ENCODE measurements at regions not wholly inside any gene's neighbourhood (a gene's known extent, or its start where the extent isn't known, plus 50 kb on each side); places are given as distances from the start of the nearest gene placed in this dataset.

DNA sequence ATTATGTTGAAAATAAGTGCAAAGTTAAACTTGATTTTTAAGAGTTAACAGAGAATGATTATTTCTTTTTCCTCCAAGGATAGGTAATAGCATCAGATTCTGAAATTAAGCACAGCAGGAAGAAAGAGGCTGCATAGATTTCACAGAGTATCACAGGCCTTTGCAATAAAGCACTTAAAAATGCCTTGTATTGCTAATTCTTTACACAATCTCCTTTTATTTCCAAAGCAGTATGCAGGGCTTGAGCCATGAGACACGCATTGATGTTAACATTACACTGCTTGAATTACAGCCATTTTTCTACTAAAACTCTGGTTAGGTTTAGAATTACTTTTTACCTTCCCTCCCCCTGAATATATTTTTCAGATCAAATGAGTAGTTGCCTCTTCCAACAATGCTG, 398.3 kb downstream of the BCAT1 start:
- TF ChIP-seq, protein P1, sequence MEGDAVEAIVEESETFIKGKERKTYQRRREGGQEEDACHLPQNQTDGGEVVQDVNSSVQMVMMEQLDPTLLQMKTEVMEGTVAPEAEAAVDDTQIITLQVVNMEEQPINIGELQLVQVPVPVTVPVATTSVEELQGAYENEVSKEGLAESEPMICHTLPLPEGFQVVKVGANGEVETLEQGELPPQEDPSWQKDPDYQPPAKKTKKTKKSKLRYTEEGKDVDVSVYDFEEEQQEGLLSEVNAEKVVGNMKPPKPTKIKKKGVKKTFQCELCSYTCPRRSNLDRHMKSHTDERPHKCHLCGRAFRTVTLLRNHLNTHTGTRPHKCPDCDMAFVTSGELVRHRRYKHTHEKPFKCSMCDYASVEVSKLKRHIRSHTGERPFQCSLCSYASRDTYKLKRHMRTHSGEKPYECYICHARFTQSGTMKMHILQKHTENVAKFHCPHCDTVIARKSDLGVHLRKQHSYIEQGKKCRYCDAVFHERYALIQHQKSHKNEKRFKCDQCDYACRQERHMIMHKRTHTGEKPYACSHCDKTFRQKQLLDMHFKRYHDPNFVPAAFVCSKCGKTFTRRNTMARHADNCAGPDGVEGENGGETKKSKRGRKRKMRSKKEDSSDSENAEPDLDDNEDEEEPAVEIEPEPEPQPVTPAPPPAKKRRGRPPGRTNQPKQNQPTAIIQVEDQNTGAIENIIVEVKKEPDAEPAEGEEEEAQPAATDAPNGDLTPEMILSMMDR (conservative IDR thresholded peaks at IDR 0.05; ENCODE audit: low read depth, low read length) = no peak
- no peak overlapping the region for H3K4me3 ChIP-seq (ENCODE audit: low read depth, low read length)

DNA sequence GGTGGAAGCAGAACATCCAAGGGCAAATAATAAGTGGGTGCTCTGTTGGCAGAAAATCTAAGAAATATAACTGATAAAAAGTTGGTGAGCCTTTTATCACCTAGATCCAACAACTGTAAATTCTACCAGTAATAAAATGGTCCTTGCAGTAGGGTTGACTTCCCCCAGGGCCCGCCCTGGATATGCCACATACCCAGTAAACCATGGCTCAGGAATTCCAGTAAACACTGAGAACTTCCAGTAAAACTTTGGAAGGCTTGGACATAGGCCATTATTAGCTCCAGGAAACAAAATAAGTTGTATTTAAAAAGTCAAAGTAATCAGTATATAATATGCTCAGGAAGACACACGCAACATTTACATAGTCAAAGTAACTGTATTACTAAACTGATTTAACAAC, 402.2 kb downstream of the BCAT1 start:
- TF ChIP-seq, protein P1 (conservative IDR thresholded peaks at IDR 0.05; ENCODE audit: low read depth, low read length) = no peak
- H3K4me3 ChIP-seq (ENCODE audit: low read depth, low read length) = no peak overlapping the region
- DNase-seq (ENCODE audit: low read depth) = no peak

More for the DNA sequence above, 398.3 kb downstream of the BCAT1 start:
- DNase-seq (ENCODE audit: low read depth) = no peak

GRCh38 chr12:24546084-24546483, 402.8 kb downstream of the BCAT1 start:
- no peak for DNase-seq (ENCODE audit: low read depth)
- no peak overlapping the region for H3K4me3 ChIP-seq (ENCODE audit: low read depth, low read length)
- TF ChIP-seq, protein P1 (conservative IDR thresholded peaks at IDR 0.05; ENCODE audit: low read depth, low read length) = no peak

GRCh38 chr12:24544368-24544767, 404.5 kb downstream of the BCAT1 start:
- H3K4me3 ChIP-seq (ENCODE audit: low read depth, low read length) = no peak overlapping the region
- TF ChIP-seq, protein P1 (conservative IDR thresholded peaks at IDR 0.05; ENCODE audit: low read depth, low read length) = no peak
- no peak for DNase-seq (ENCODE audit: low read depth)

GRCh38 chr12:24541193-24541871, 407.6 kb downstream of the BCAT1 start:
- no peak overlapping the region for H3K4me3 ChIP-seq (ENCODE audit: low read depth, low read length)
- no peak for DNase-seq (ENCODE audit: low read depth)
- TF ChIP-seq, protein P1 (conservative IDR thresholded peaks at IDR 0.05; ENCODE audit: low read depth, low read length) = no peak

- TF ChIP-seq, protein P1 (conservative IDR thresholded peaks at IDR 0.05; ENCODE audit: low read depth, low read length) = no peak
- DNase-seq (ENCODE audit: low read depth) = no peak
- H3K4me3 ChIP-seq (ENCODE audit: low read depth, low read length) = no peak overlapping the region
Observed at GRCh38 chr12:24539646-24540045, 409.3 kb downstream of the BCAT1 start.

Measured in choroid plexus epithelial cell (primary cell).